Suppressor macrophage treated with lipopolysaccharide for 1 hour (primary cell): ENCODE measurements at regions not wholly inside any gene's neighbourhood (a gene's known extent, or its start where the extent isn't known, plus 50 kb on each side); places are given as distances from the start of the nearest gene placed in this dataset.
A peak's percentile ranks its signal among the peaks of the same experiment; 100 is the strongest.

Experiments used
- DNase-seq, 3 donors: peaks; one replicate each; pipeline ENCODE4 v3.0.0-alpha.2; 2020 to 2022

GRCh38 chr13:22196777-22197176 lies 525.9 kb downstream of the FGF9 start:
- DNase-seq, result no peak

GRCh38 chr13:22198001-22198400 lies 527.1 kb downstream of the FGF9 start:
- no peak for DNase-seq

- no peak for DNase-seq
Observed at GRCh38 chr13:22198641-22199217, 527.9 kb downstream of the FGF9 start.

- DNase-seq, result no peak
Observed at GRCh38 chr13:22200440-22200839, 529.6 kb downstream of the FGF9 start.

GRCh38 chr13:22201375-22201925 lies 530.6 kb downstream of the FGF9 start:
- DNase-seq, result no peak

- no peak for DNase-seq
Observed at GRCh38 chr13:22210134-22210930, 539.5 kb downstream of the FGF9 start.

- no peak for DNase-seq
Observed at GRCh38 chr13:22211876-22212275, 541.0 kb downstream of the FGF9 start.

- no peak for DNase-seq
Observed at GRCh38 chr13:22212576-22212975, 541.7 kb downstream of the FGF9 start.

- DNase-seq, result peak in 1 of 3 donors; percentile 5
Observed at GRCh38 chr13:22214184-22214583, 543.3 kb downstream of the FGF9 start.

- no peak for DNase-seq
Observed at GRCh38 chr13:22218797-22219196, 547.9 kb downstream of the FGF9 start.

GRCh38 chr13:22219709-22220108 lies 548.8 kb downstream of the FGF9 start:
- no peak for DNase-seq

GRCh38 chr13:22220151-22221135 lies 549.6 kb downstream of the FGF9 start:
- DNase-seq, result no peak

- no peak for DNase-seq
Observed at GRCh38 chr13:22223411-22223810, 552.5 kb downstream of the FGF9 start.

GRCh38 chr13:22226086-22226485 lies 555.2 kb downstream of the FGF9 start:
- DNase-seq, result no peak

GRCh38 chr13:22227895-22228294 lies 557.0 kb downstream of the FGF9 start:
- peak in 1 of 3 donors; percentile 1 for DNase-seq

- no peak for DNase-seq
Observed at GRCh38 chr13:22229916-22230315, 559.0 kb downstream of the FGF9 start.

- no peak for DNase-seq
Observed at GRCh38 chr13:22232186-22232585, 561.3 kb downstream of the FGF9 start.

- DNase-seq, result peak; percentile 22 to 50 (median 34)
Observed at GRCh38 chr13:22235285-22235949, 564.5 kb downstream of the FGF9 start.

GRCh38 chr13:22235950-22236290 lies 565.0 kb downstream of the FGF9 start:
- no peak for DNase-seq

- DNase-seq, result no peak
Observed at GRCh38 chr13:22238269-22238668, 567.4 kb downstream of the FGF9 start.

GRCh38 chr13:22240716-22241115 lies 569.8 kb downstream of the FGF9 start:
- no peak for DNase-seq

- no peak for DNase-seq
Observed at GRCh38 chr13:22243469-22244163, 572.7 kb downstream of the FGF9 start.
